ENCODE measurements at regions not wholly inside any gene's neighbourhood (a gene's known extent, or its start where the extent isn't known, plus 50 kb on each side); places are given as distances from the start of the nearest gene placed in this dataset.

DNA sequence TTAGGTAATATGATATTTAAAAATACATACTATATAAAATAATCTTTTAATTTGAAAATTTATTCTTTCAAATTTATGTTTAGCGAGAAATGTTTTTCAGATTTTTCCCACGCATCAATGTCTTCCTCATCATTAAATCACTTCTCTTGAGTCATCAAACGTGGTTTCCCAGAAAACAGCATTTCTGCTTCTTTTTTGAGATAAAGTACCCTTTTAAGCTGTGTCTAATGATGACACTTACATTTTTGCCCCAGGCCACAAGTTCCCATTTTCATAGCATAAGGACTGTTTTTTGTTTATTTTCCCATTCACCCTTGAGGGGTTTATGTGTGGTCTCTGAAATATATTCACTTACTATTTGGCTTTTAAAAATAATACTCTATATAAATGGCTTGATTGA, 139.0 kb upstream of the HS3ST3A1 start:
- DNase-seq = no peak

DNA sequence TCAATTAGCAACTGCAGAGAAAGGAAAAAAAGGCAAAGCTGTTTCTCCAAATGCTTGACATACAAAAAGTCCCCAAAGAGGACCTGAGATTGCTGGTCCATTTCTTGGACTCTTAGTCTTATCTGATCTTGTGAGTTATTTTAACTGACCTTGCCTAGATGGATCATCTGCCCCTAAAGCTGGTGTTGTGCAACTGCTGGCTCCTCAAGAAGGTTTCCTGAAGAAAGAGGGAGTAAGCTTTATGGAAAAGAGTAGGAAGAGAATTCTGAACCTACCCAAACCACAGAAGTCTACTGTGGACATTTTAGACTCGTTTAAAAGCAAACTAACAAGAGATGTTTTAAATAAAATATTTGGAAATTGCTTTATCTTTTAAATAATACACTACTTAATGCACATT, 140.0 kb upstream of the HS3ST3A1 start:
- DNase-seq = no peak

DNA sequence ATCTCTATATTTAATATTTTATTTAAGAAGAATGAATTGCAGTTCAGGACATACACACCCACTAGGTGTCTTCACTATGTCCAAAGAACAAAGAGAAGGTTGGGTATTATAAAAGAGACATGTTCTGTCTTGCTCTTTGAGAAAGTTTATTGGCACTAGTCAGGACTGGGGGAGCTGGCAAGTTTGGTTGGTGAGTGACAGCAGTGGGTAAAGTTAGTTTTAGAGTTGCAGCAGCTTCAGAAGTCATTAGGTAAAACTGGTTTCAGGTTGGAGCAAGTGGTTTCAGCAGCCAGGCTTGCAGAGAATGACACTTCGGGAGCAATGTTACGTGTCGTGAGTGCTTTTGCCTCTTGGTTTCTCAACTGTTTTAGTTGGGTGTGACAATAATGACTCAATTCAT, 142.2 kb upstream of the HS3ST3A1 start:
- DNase-seq = no peak

DNA sequence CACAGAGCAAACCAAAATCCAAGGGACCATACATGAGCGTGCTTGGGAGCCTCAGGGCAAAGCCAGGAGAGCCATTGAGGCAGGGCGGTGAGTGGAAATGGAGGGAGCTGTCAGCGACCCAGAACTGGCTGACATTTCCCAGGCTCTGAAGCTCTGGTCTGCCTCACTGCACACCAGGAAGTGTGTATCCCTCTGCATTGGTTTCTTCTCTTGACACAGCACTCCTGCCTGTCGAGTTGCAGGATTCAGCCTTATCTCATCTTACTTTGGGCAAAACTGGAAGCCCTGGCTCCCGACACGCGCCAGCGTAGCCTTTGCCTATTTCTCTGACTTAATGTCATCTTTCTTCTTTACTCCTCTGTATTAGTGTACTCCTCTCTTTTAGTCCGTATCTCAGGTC, 144.7 kb upstream of the HS3ST3A1 start:
- DNase-seq = no peak

DNA sequence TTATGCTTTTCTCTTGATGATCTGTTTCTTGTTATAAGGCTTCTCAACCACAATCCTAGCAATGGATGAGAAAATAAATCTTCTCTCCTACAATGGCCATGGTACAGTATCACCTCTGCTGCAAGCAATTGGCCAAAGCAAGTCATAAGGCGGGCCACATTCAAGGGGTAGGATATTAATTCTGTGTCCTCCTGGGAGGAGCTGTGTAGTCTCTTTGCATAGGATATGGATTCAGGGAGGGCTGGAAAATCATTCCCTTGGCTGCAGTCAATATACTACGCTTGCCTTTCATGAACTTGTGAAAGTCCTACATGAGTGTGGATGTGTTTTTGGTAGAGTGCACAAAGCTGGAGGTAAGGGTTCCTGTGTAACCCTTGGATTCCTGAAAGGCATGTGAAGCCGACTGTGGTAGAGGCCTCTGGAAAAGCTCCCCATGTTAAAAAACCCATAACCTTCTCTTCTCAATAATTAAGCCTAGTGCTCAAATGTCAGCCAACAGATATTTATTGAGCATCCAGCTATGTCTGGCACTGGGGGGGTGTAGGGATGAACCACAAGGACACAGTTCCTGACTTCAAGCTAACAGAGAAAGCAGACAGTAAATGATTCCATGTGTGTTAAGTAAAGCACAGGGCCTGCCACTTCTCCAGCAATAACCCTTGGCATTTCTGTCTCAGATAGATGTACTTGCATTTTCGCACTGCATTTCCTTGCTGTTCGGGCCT, 147.6 kb upstream of the HS3ST3A1 start:
- DNase-seq = no peak

DNA sequence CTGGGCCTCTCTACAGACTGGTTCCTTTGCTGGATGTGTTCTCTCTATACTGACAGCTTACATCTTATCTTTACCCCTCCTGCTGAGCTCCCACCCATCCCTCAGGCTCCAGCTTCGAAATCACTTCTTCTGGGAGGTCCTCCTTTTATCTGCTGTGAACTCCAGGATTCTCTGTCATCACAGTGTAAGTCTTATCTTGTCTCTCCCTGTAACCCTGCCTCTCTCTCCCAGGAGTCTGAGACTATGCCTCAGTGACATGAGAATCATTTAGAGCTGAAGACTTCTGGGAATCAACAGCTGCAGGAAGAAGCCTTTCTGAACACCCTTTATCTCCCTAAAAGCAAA, 148.1 kb upstream of the HS3ST3A1 start:
- DNase-seq = no peak

DNA sequence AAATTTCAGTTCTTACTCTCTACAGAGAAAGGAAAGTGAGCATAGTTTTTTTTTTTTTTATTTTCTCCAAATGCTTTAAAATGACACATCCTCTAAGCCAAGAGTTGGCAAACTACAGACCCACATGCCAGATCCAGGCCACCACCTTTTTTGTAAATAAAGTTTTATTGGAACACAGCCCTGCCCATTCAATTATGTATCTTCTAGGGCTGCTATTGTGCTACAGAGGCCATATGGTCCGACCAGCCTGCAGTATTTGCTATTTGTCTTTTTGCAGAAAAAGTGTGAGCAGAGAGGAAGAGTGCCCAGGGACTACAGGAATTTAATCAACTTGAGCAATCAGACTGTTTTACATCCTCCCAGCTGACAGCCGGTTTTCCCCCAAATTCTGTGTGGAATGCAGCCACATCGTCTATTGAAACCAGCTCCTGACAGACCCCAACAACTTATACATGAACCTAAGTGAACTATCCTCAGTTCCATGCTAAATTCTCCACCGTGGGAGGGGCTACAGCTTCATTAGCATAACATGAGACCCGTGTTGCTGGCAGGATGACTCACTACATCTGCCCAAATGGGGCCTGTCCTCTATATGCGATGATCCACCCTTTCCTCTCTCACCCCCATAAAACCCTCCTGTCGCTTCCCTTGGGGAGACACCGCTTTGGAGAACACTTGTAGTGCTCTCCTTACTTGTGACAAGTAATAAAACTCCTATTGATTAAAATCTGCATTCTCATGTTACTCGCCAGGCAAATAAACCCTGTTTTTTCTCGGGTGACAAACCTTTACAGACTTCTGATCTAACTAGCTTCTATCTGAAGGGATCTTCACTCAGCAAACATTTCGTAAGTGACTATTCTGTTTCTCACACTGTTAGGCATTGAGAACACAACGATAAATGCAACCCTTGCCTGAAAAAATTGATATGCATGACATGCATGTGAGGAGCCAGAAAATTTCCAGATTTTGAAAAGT, 149.4 kb upstream of the HS3ST3A1 start:
- DNase-seq = no peak

DNA sequence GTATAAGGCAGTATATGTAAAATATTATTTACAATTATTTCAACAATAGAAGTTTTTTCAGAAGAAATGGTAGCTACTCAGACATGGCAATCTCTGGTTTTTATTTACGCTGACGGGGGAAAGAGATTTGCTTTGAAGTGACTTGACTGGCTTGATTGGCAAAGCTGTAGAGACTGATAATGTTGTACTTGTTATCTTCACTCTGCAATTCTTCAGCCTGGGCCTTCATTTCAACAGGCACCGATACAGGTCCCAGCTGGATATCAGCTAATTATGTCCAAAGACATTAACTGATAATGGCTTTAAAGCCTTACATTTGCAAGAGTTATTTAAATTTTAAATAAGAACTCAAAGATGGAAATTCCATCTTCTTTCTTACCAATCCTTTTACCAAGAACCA, 151.4 kb upstream of the HS3ST3A1 start:
- no peak for DNase-seq

DNA sequence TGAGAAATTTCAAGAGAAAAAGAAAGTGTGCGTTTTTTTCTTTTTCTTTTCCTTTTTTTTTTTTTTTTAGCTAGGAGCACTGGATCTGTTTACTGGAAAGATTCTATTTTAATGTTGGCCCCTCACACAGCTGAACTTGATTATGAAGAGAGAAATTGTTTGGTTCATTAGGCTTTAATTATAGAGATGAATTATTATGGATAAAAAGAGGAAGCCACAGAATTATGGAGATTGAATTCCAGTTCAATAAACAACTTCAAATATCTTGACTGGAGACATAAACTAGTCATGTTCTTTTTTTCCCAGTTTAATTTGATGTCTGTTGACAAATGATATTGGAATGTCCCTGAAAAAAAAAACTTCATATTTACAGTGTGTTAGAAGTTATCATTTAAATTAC, 152.0 kb upstream of the HS3ST3A1 start:
- no peak for DNase-seq

DNA sequence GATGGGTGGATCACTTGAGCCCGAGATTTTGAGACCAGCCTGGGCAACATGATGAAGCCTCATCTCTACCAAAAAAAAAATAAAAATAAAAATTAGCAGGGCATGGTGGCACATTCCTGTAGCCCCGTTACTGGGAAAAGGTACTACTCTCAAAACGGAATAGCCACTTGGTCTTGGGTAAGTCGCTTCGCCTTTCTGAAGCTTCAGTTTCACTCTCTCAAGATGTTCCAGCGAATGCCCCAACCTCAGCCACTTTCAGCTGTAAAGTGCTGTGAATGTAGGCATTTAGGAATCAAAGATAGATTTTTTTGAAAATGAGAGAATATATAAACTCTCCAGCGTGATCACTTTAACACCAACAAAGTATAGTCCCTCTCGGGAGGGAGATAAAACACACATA, 154.1 kb upstream of the HS3ST3A1 start:
- DNase-seq = no peak

DNA sequence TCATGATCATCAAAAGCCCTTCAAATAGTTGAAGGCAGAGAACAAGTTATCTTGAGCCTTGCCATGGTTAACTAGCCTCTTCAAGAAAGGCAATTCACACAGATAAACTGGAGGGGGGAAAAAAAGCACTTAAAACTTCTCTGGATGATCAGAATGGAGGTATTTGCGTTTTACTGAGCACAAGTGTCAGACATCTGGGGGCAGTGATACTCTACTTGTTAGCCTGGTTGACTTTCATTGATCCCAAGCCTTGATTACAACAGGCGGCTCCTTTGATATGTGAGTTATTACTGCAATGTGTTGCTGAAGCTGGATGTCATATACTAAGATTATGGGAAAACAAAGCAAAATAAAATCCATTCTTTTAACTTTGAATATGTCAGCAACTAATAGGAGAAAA, 155.0 kb upstream of the HS3ST3A1 start:
- DNase-seq = no peak

DNA sequence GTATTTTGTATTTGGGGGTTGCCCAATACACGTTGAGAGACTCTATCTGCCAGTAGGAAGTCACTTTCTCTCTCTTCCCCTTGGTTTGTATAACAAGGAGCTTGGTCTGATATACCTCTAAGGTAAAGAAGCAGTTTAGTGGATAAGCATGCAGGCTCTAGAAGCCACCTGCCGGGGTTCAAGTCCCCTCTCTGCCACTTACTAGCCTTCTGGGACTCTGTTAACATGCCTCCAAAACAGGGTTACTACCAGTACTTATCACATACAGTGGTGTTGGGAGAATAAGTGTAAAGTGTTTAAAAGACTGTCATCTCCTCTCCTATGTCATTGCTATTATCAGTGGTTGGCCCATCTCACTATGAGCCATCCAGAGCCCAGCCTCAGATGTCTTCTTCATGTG, 156.1 kb upstream of the HS3ST3A1 start:
- DNase-seq = no peak

DNA sequence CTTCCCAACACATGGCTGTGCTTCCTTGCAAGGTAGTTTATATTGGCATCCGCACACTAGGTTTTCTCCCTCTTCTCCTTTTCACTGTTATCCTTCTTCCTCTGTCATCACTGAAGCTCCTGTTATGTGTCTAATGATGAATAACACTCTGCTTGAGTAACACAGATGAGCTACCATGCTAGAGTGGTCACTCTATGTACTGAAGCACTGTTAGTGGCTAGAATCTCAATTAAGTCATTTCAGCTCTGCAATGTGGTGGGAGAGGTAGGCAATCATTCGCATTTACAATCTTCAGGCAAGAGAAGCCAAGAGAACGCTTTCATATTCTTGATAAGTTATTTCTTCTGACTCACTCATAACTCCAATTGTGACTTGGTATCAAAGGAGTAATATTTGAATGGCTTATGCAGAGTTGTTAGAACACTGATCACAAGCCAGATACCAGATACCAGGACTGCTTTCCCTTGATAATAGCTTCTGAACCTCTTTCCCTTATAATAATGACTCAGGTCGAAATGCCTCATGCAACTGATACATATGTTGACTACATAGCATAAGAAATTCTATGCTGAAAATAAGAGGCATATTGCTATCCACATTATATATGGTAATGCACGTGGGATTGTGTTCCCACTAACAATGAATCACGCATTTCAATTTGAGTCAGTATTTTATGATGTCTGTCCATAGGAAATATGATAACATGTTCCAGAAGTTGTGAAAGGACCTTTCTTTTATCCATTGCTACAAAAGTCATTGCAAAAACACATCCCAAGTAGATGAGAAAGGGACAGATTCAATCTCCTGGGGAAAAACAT, 158.0 kb upstream of the HS3ST3A1 start:
- DNase-seq = no peak

DNA sequence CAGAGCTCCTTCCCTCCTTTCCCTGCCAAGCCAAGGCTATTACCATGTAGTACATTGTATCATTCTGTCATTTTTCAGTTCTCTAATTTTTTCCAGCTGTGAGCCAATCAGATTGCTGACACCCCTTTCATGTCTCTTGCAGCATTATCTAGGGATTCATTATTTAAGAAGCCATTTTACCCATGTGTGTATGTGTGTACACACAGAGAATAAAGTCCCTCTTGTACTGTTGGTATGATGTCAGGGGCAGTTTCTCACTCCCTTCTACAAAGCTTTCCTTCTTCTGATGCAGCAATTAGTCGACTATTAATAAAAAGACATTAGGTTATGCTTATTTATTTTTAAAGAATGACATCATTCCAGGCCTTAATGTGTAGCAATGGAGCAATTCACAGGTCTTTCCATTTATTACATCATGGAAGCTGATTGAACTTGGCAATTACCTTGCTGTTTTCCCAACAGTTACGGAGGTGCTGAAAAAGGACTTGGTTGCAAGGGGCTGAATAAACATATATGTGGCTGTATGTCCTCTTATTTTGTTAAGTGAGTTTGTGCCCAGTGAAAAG, 159.4 kb upstream of the HS3ST3A1 start:
- no peak for DNase-seq

DNA sequence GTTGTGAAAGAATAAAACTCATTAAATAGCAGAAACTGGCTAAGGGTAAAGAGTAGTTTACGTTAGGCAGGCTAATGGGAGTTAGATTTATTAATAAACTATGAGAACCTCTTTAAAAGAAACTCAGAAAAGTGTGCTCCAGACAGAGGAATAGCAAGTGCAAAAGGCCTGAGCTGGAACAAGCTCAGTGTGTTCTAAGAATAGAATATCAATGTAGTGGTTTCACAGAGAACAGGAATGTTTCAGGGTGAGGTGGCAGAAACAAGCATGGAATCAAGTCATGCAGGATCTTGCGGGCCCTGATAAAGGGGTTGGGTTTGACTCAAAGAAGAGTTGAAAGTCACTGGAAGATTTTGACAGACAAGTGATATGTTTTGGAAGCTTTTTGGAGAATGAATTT, 164.0 kb upstream of the HS3ST3A1 start:
- no peak for DNase-seq

DNA sequence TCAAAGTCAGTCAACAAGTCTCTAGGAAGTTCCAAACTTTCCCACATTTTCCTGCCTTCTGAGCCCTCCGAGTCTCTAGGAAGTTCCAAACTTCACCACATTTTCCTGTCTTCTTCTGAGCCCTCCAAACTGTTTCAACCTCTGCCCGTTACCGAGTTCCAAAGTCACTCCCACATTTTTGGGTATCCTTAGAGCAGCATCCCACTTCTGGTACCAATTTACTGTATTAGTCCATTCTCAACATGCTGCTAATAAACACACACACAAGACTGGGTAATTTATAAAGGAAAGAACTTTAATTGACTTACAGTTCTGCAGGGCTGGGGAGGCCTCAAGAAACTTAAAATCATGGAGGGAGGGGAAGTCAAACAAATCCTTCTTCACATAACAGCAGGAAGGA, 169.0 kb upstream of the HS3ST3A1 start:
- DNase-seq = no peak

DNA sequence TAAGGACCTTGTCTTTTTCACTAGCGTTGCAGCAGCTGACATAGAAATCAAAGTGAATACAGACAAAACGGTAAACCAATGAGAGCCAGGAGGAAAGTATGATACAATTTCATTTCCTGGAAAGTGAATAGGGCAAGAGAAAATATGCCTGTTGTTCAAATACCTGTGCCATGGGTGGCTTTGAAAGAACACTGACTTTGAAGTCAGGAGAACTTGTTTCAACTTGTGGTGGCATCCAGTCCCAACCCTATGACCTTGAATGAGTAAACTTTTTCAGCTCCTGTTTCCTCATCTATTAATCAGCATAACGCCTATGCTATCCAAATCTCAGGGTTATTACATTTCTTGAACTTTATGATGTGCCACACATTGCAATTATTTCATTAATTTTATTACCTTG, 173.7 kb upstream of the HS3ST3A1 start:
- DNase-seq = no peak

DNA sequence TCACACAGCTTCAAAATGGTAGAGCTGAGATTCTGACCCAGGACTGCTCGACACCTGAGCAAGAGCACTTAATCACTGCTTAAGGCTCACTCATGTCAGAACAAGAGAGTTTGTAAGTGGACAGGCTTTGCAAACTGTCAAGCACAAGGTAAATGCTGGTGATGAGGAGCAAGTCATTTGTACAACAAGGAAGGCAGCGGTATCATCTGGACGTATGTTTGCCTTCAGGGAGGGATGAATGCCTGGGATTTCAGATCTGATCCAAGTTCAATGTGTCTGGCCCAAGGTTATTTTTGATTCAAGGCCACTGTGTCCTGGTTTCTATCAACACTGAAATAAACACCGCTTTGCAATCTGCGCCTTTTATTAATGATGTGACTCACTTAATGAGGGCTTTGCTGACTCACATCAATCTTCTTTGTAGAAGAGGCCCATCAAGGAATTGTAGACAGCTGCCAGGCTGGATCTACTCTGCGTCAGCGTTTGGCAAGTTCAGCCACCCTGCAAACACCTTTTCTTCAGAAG, 174.4 kb upstream of the HS3ST3A1 start:
- DNase-seq = no peak

DNA sequence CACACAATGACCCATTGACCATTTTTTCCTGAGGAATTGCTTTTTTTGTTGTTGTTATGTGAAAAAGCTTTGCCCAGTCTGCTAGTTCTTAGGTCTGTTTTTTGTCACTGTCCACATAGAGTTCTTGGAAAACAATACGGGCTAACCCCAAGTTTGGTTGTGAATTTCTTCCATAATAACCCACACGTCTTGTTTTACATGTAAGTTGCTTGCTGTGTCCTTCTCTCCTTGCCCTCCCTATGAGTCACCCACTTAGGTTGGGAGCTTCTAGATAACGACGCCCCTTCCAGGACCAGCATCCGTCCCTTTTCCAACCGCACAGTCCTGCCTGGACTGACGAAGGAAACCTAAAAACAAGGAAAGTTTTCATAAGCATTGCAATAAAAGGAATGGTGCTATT, 175.3 kb upstream of the HS3ST3A1 start:
- DNase-seq = no peak

DNA sequence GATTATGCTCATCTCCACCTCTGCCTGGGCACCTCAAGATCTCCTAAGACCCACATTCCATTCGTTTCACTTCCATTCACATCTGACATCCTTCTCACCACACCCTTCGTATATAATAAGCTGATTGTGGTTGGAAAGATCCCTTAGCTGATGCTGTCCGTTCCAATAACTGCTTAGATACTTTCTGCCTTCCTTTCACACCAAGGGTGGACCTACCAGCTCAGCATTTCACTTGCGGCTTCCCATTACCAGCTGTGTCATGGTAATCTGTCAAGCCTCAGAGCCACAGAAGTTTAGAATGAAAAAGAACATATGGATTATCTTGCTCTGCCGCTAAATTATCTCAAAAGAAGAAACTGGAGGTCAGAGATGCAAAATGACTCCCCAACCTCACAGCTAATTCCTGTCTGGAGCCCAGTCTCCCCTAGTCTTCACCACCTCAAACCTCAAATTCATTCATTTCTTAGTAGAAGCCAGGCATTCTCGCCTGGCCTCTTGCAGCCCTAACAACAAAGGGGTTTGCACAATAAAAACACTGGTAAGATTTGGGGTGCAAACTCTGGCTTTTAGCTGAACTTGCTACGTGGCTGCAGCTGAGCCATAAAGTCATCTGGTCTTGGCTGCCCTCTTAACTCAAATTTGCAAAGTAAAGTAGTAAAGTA, 182.8 kb upstream of the HS3ST3A1 start:
- DNase-seq = no peak

DNA sequence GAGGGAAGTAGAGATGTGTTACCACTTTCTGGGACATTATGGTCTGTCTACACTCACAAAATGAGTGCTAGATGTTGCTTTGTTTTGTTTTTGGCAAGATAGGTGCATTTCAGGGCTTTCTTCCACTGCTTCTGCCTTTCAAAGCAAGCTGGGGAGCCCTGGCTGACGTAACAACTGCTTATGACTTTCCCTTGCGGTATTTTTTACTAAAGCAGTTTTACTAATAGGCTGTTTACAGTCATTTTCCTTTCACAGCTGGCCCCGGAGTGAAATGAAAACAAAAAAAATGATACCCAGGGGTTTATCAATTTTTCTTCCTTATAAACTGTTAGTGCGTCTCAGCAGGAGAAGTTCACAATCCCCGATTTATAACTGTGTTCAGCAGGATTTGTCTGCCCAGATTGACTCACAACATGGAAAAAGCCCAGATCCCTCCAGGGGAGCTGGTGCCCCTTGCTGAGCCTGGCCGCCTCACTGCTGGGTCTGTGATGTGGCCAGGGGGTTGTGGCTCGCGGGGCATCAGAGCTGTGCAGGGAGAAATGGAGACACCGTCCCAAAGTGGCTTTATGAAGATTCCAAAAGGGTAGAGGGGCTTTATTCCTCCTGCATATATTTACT, 184.4 kb upstream of the HS3ST3A1 start:
- no peak for DNase-seq

DNA sequence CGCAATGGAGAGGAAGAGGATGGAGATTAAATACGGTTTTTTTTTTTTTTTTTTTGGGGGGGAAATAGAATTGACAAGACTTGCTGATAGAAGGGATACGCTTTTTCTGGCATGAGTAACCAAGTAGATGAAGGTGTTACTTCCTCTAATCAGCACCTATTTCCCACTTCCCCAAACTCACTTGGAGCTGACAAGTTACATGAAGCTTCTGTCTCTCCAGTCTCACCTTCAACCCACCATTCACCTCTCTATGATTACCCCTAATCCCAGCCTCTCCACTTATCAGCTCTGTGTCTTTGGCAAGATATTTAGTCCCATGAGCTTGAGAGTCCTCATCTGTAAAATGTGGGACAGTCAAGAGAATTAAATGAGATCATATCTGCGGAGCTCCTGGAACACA, 185.9 kb upstream of the HS3ST3A1 start:
- DNase-seq = no peak

Data from CD4-positive, alpha-beta T cell treated with Interleukin-21 for 1 hour (primary cell).